IMR-90 (cell line): ENCODE measurements at regions not wholly inside any gene's neighbourhood (a gene's known extent, or its start where the extent isn't known, plus 50 kb on each side); places are given as distances from the start of the nearest gene placed in this dataset.

Experiments used
- ATAC-seq: fragments of 200-7000 bp; cut with Tn5 transposase; 2 replicates; pipeline ENCODE4 v1.9.1; 2020; ENCODE audit warnings: low read depth, mild to moderate bottlenecking, moderate library complexity
- BruUV-seq: library from RNA; stranded (reverse); fragments of 400-500 nt; replicated peaks from 2 replicates; lab custom pipeline; 2021; lab: Mats Ljungman, UMichigan
- CTCF ChIA-PET: fragments of 300-600 bp; formaldehyde crosslinking; extraction: SDS; loops from one replicate; lab custom pipeline; 2021; ENCODE audit warnings: antibody characterized with exemption; lab: Yijun Ruan, JAX
- POLR2A ChIA-PET: fragments of 300-600 bp; sonication (Branson Sonifier 250); formaldehyde crosslinking; loops from one replicate; lab custom pipeline; 2022; ENCODE audit warnings: antibody characterized with exemption; ENCODE audit not compliant: unreplicated experiment; lab: Charles Lee
- DNase-seq: peaks from one replicate; pipeline ENCODE4 v3.0.0; 2013
- H2AFZ ChIP-seq: replicated peaks from 2 replicates; pipeline ENCODE3; 2013; ENCODE audit warnings: low read length, mild to moderate bottlenecking; ENCODE audit not compliant: poor library complexity
- H2AK5ac ChIP-seq: 2 replicates; pipeline ENCODE4 v1.6.1; 2013; ENCODE audit warnings: low read depth, low read length, inconsistent platforms
- H2AK9ac ChIP-seq: replicated peaks from 2 replicates; pipeline ENCODE3; 2013; ENCODE audit warnings: mild to moderate bottlenecking, low read depth, low read length, moderate library complexity; ENCODE audit not compliant: poor library complexity
- H2BK120ac ChIP-seq: 2 replicates; pipeline ENCODE4 v1.6.1; 2013; ENCODE audit warnings: low read depth, low read length, inconsistent platforms
- H2BK15ac ChIP-seq: 3 replicates; pipeline ENCODE4 v1.6.1; 2013; ENCODE audit warnings: low read depth, low read length, inconsistent platforms
- H2BK20ac ChIP-seq: 2 replicates; pipeline ENCODE4 v1.6.1; 2013; ENCODE audit warnings: low read depth, mild to moderate bottlenecking, inconsistent platforms, low read length, moderate library complexity
- H2BK5ac ChIP-seq: 2 replicates; pipeline ENCODE4 v1.6.1; 2013; ENCODE audit warnings: mild to moderate bottlenecking, low read depth, low read length, inconsistent platforms; ENCODE audit not compliant: poor library complexity, severe bottlenecking
- H3K14ac ChIP-seq: replicated peaks from 2 replicates; pipeline ENCODE4 v1.6.1; 2013; ENCODE audit warnings: low read depth, low read length, inconsistent platforms
- H3K18ac ChIP-seq: 2 replicates; pipeline ENCODE4 v1.6.1; 2013; ENCODE audit warnings: low read depth, low read length, control low read depth
- H3K23ac ChIP-seq: 2 replicates; pipeline ENCODE4 v1.6.1; 2013; ENCODE audit warnings: low read depth, low read length, inconsistent platforms
- H3K27ac ChIP-seq: 2 replicates; pipeline ENCODE4 v1.5.1; 2013; ENCODE audit warnings: mild to moderate bottlenecking, control low read depth, low read length; ENCODE audit not compliant: insufficient read depth
- H3K27me3 ChIP-seq: 2 replicates; pipeline ENCODE4 v1.6.1; 2013; ENCODE audit warnings: low read length; ENCODE audit not compliant: control insufficient read depth, insufficient read depth
- H3K36me3 ChIP-seq: 2 replicates; pipeline ENCODE4 v1.6.1; 2013; ENCODE audit warnings: low read length, mixed read lengths; ENCODE audit not compliant: control insufficient read depth, insufficient read depth
- H3K4ac ChIP-seq: 2 replicates; pipeline ENCODE4 v1.6.1; 2013; ENCODE audit warnings: low read depth, low read length, inconsistent platforms
- H3K4me1 ChIP-seq: 2 replicates; pipeline ENCODE4 v1.6.1; 2013; ENCODE audit warnings: low read length, mixed read lengths; ENCODE audit not compliant: control insufficient read depth, insufficient read depth
- H3K4me2 ChIP-seq: 2 replicates; pipeline ENCODE4 v1.6.1; 2013; ENCODE audit warnings: low read depth, mild to moderate bottlenecking, control low read depth, low read length, moderate library complexity
- H3K4me3 ChIP-seq: 2 replicates; pipeline ENCODE4 v1.5.1; 2013; ENCODE audit warnings: low read depth, mild to moderate bottlenecking, control low read depth, low read length, moderate library complexity; ENCODE audit not compliant: insufficient read depth
- H3K56ac ChIP-seq: 2 replicates; pipeline ENCODE4 v1.6.1; 2013; ENCODE audit warnings: low read length, inconsistent platforms; ENCODE audit not compliant: insufficient read depth; ENCODE audit errors: extremely low read depth
- H3K79me1 ChIP-seq, 2 experiments: 2 replicates each; pipeline ENCODE4 v1.6.1; 2013; ENCODE audit warnings: low read length in 2 of 2, inconsistent platforms in 1 of 2, low read depth in 1 of 2
- H3K9ac ChIP-seq: 2 replicates; pipeline ENCODE4 v1.6.1; 2013; ENCODE audit warnings: low read depth, low read length, control low read depth
- H3K9me1 ChIP-seq: 2 replicates; pipeline ENCODE4 v1.6.1; 2013; ENCODE audit warnings: low read length, inconsistent platforms; ENCODE audit not compliant: insufficient read depth
- H3K9me3 ChIP-seq: 2 replicates; pipeline ENCODE4 v1.6.1; 2013; ENCODE audit warnings: low read length; ENCODE audit not compliant: control insufficient read depth, insufficient read depth
- H4K20me1 ChIP-seq: 2 replicates; pipeline ENCODE4 v1.6.1; 2013; ENCODE audit warnings: low read length, inconsistent platforms; ENCODE audit not compliant: insufficient read depth
- H4K5ac ChIP-seq: 2 replicates; pipeline ENCODE4 v1.6.1; 2013; ENCODE audit warnings: mild to moderate bottlenecking, low read depth, low read length, control low read depth
- H4K8ac ChIP-seq, 2 experiments: 2 replicates each; pipeline ENCODE4 v1.6.1; 2013; ENCODE audit warnings: low read depth in 2 of 2, low read length in 2 of 2, control low read depth in 1 of 2, inconsistent platforms in 1 of 2
- H4K91ac ChIP-seq: 2 replicates; pipeline ENCODE4 v1.6.1; 2013; ENCODE audit warnings: low read depth, low read length, inconsistent platforms; ENCODE audit not compliant: insufficient read depth
- BHLHE40 ChIP-seq: fragments of 150-350 bp; IDR thresholded peaks from 2 replicates; pipeline ENCODE4 v1.6.1; 2016; ENCODE audit warnings: mild to moderate bottlenecking, low read depth, low read length
- CEBPB ChIP-seq: IDR thresholded peaks from 2 replicates; pipeline ENCODE4 v1.6.1; 2012; ENCODE audit warnings: low read depth, low read length, improper control_type of control experiment
- MAFK ChIP-seq: IDR thresholded peaks from 2 replicates; pipeline ENCODE4 v1.6.1; 2012; ENCODE audit warnings: low read depth, low read length, improper control_type of control experiment
- SMC3 ChIP-seq: fragments of 150-350 bp; IDR thresholded peaks from 2 replicates; pipeline ENCODE4 v1.6.1; 2016; ENCODE audit warnings: low read depth, mild to moderate bottlenecking, antibody characterized with exemption, low read length, moderate library complexity
- WGBS, 2 experiments: methylation state at CpG; one replicate each; pipeline versions ENCODE4 v1.1.5 to v1.1.7; 2013; ENCODE audit warnings: missing lambda C conversion rate in 2 of 2; ENCODE audit not compliant: insufficient read length in 1 of 2; ENCODE audit errors: extremely low coverage in 2 of 2; 5-methylcytosine and 5-hydroxymethylcytosine counted together
- dilution Hi-C: fragments of 300-500 bp; cut with HindIII; formaldehyde crosslinking; loops from one replicate; pipeline ENCODE4 v1.14.3; 2018; ENCODE audit warnings: low sequenced_read_pairs; ENCODE audit not compliant: unreplicated experiment
- in situ Hi-C: fragments of 300-500 bp; cut with MboI; formaldehyde crosslinking; loops from 3 replicates; pipeline ENCODE4 v1.14.3; 2019; ENCODE audit warnings: low sequenced_read_pairs, inconsistent platforms, mixed read lengths
- intact Hi-C: fragments of 100-400 bp; cut with micrococcal nuclease; formaldehyde crosslinking; loops from 2 replicates; pipeline ENCODE4 v1.10.0; 2022
- TF ChIP-seq, protein P1 (sequence below): conservative IDR thresholded peaks from 2 replicates; pipeline ENCODE4 v1.5.1; 2012; ENCODE audit warnings: mild to moderate bottlenecking, low read depth, low read length, improper control_type of control experiment

DNA sequence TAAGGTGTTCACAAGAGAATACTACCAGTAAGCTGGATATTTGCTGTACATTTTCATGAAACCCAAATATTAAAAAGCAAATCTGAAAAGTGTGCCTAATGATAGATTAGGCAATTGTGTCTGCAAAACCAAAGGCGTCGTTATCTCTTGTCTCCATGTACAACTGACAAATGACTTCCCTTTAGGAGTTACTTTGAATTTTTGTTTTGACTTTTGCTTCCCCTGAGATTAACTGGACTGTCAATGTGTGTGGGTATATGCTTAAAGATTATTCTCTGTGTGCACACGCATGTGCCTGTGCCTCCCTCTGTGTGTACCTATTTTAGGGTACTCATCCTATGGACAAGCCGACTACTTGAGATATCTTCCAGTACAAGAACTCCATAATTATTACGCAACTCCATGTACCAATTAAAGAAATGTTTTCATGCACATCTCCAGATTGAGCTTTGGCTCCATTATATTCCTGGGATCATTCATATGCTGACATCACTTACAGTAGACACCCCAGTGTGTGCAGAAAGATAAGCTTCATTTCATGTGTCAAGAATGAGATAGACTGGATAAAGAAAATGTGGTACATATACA, 431.2 kb upstream of the ADAMTS9 start:
- no peak overlapping the region for H3K56ac ChIP-seq
- BruUV-seq, result no TSS peak
- POLR2A ChIA-PET, result no interaction called here

More for the DNA sequence above, 431.2 kb upstream of the ADAMTS9 start:
- Histone ChIP-seq H2BK20ac (no peak overlapping the region), H3K27me3 (no peaks in the 10 kb centered on the region), H4K20me1 (no peaks in the 10 kb centered on the region), H3K9me1 (no peaks in the 10 kb centered on the region), H3K9ac (no peak overlapping the region), H3K4me1 (no peaks in the 10 kb centered on the region), H4K5ac (no peak overlapping the region), H2AFZ (no peak overlapping the region), H4K8ac (no peak overlapping the region), H3K23ac (no peak overlapping the region), H3K18ac (no peak overlapping the region), H2BK120ac (no peak overlapping the region), H2AK9ac (no peak overlapping the region), H2AK5ac (no peak overlapping the region), H3K36me3 (no peaks in the 10 kb centered on the region), H3K4me3 (no peak overlapping the region), H4K91ac (no peak overlapping the region), H3K4me2 (no peak overlapping the region), H3K4ac (no peak overlapping the region), H3K14ac (no peak overlapping the region), H3K9me3 (no peaks in the 10 kb centered on the region), H3K79me1 (no peaks in the 10 kb centered on the region), H2BK5ac (no peak overlapping the region), H3K27ac (no peak overlapping the region), H2BK15ac (no peak overlapping the region)
- DNase-seq, result no peak
- in situ Hi-C loops (no loop called here), intact Hi-C loops (no loop called here), dilution Hi-C loops (no loop called here)
- CTCF ChIA-PET, result no interaction called here
- ATAC-seq, result no peak
- TF ChIP-seq BHLHE40, result no peak
- no peak for TF ChIP-seq MAFK
- TF ChIP-seq SMC3, result no peak
- TF ChIP-seq, protein P1, sequence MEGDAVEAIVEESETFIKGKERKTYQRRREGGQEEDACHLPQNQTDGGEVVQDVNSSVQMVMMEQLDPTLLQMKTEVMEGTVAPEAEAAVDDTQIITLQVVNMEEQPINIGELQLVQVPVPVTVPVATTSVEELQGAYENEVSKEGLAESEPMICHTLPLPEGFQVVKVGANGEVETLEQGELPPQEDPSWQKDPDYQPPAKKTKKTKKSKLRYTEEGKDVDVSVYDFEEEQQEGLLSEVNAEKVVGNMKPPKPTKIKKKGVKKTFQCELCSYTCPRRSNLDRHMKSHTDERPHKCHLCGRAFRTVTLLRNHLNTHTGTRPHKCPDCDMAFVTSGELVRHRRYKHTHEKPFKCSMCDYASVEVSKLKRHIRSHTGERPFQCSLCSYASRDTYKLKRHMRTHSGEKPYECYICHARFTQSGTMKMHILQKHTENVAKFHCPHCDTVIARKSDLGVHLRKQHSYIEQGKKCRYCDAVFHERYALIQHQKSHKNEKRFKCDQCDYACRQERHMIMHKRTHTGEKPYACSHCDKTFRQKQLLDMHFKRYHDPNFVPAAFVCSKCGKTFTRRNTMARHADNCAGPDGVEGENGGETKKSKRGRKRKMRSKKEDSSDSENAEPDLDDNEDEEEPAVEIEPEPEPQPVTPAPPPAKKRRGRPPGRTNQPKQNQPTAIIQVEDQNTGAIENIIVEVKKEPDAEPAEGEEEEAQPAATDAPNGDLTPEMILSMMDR, result no peak
- peak; percentile 76 for TF ChIP-seq CEBPB
- WGBS, 2 experiments, result 67% methylated on average over 1 of the region's 5 CpGs; no CpG with 5 or more reads in 1 of the 2 experiments
